Erythroblast (primary cell): ENCODE measurements at regions not wholly inside any gene's neighbourhood (a gene's known extent, or its start where the extent isn't known, plus 50 kb on each side); places are given as distances from the start of the nearest gene placed in this dataset.

ENCODE experiments used
- DNase-seq, 2 experiments: peaks; one replicate each; lab custom pipeline; 2025; lab: John Stamatoyannopoulos, UW
- GATA1 ChIP-seq: IDR thresholded peaks from 2 replicates; pipeline ENCODE4 v1.6.1; 2011; ENCODE audit warnings: low read depth, mild to moderate bottlenecking, control low read depth, low read length, moderate library complexity
- POLR2A ChIP-seq: IDR thresholded peaks from 2 replicates; pipeline ENCODE4 v1.6.1; 2011; ENCODE audit warnings: mild to moderate bottlenecking, low read length

- TF ChIP-seq GATA1 = no peak
- no peak for DNase-seq
Measured at GRCh38 chr7:67976490-67976889, 979.9 kb downstream of the TYW1 start.

GRCh38 chr7:67983486-67983885 is 986.9 kb downstream of the TYW1 start:
- DNase-seq = no peak
- TF ChIP-seq GATA1 (no peak), POLR2A (no peak)

GRCh38 chr7:67984326-67984725 is 987.7 kb downstream of the TYW1 start:
- no peak for DNase-seq
- TF ChIP-seq GATA1 (no peak), POLR2A (no peak)

GRCh38 chr7:67989142-67989541 is 992.5 kb downstream of the TYW1 start:
- DNase-seq = no peak
- no peak for TF ChIP-seq POLR2A
- TF ChIP-seq GATA1 = no peak

- no peak for TF ChIP-seq POLR2A
- TF ChIP-seq GATA1 = no peak
- no peak for DNase-seq
Measured at GRCh38 chr7:67990003-67990402, 993.4 kb downstream of the TYW1 start.

- TF ChIP-seq GATA1 (no peak), POLR2A (no peak)
- DNase-seq = no peak
Measured at GRCh38 chr7:67990716-67991115, 994.1 kb downstream of the TYW1 start.

- TF ChIP-seq GATA1 (no peak), POLR2A (no peak)
- no peak for DNase-seq
Measured at GRCh38 chr7:67992287-67992686, 995.7 kb downstream of the TYW1 start.

- no peak for DNase-seq
- no peak for TF ChIP-seq POLR2A
Measured at GRCh38 chr7:68005992-68006391, 1009.4 kb downstream of the TYW1 start.

- TF ChIP-seq GATA1 = no peak
- no peak for DNase-seq
Measured at GRCh38 chr7:68006619-68007018, 1010.0 kb downstream of the TYW1 start.

- DNase-seq = no peak
- TF ChIP-seq GATA1 = no peak
- TF ChIP-seq POLR2A = no peak
Measured at GRCh38 chr7:68009716-68010115, 1013.1 kb downstream of the TYW1 start.

GRCh38 chr7:68014031-68014736 is 1017.6 kb downstream of the TYW1 start:
- TF ChIP-seq POLR2A = no peak
- TF ChIP-seq GATA1 = no peak
- no peak for DNase-seq

- no peak for DNase-seq
- TF ChIP-seq POLR2A = no peak
- no peak for TF ChIP-seq GATA1
Measured at GRCh38 chr7:68015122-68015977, 1018.7 kb downstream of the TYW1 start.

GRCh38 chr7:68015978-68016532 is 1019.4 kb downstream of the TYW1 start:
- no peak for DNase-seq
- no peak for TF ChIP-seq POLR2A
- TF ChIP-seq GATA1 = no peak

- no peak for DNase-seq
- TF ChIP-seq POLR2A (no peak), GATA1 (no peak)
Measured at GRCh38 chr7:68020102-68020501, 1023.5 kb downstream of the TYW1 start.
